Hepatocyte (in vitro differentiated cells): ENCODE measurements at regions not wholly inside any gene's neighbourhood (a gene's known extent, or its start where the extent isn't known, plus 50 kb on each side); places are given as distances from the start of the nearest gene placed in this dataset.
"Not testable (repeated sequence)": the region's sequence is repeated elsewhere in the genome, so short reads cannot be mapped to it uniquely, and the experiment has no call there.

Source experiments
- DNase-seq: peaks from one replicate; pipeline ENCODE4 v3.0.0-alpha.2; 2016; ENCODE audit warnings: low spot score
- H2AFZ ChIP-seq: fragments of 200-600 bp; sonication (generic); 2 replicates; pipeline ENCODE4 v1.6.0; 2016; ENCODE audit warnings: antibody characterized with exemption, mild to moderate bottlenecking
- H3K27ac ChIP-seq: fragments of 200-600 bp; sonication (generic); 2 replicates; pipeline ENCODE4 v1.5.1; 2016; ENCODE audit warnings: mild to moderate bottlenecking
- H3K27me3 ChIP-seq: fragments of 200-600 bp; sonication (generic); 2 replicates; pipeline ENCODE4 v1.6.1; 2016
- H3K36me3 ChIP-seq: fragments of 200-600 bp; sonication (generic); replicated peaks from 2 replicates; pipeline ENCODE4 v1.5.1; 2016; ENCODE audit warnings: low read depth; ENCODE audit not compliant: insufficient read depth
- H3K4me1 ChIP-seq: fragments of 200-600 bp; sonication (generic); 2 replicates; pipeline ENCODE4 v1.5.1; 2016; ENCODE audit warnings: mild to moderate bottlenecking, moderate library complexity; ENCODE audit not compliant: insufficient read depth
- H3K4me2 ChIP-seq: fragments of 200-600 bp; sonication (generic); 2 replicates; pipeline ENCODE4 v1.6.0; 2016
- H3K4me3 ChIP-seq: fragments of 200-600 bp; sonication (generic); 2 replicates; pipeline ENCODE4 v1.5.1; 2016; ENCODE audit warnings: mild to moderate bottlenecking
- H3K79me2 ChIP-seq: fragments of 200-600 bp; sonication (generic); 2 replicates; pipeline ENCODE4 v1.6.0; 2017; ENCODE audit warnings: mild to moderate bottlenecking
- H3K9me2 ChIP-seq: fragments of 200-600 bp; sonication (generic); replicated peaks from 2 replicates; pipeline ENCODE4 v1.6.0; 2017; ENCODE audit warnings: mild to moderate bottlenecking; ENCODE audit not compliant: insufficient read depth
- H3K9me3 ChIP-seq: fragments of 200-600 bp; sonication (generic); 2 replicates; pipeline ENCODE4 v1.5.1; 2016; ENCODE audit warnings: low read depth, mild to moderate bottlenecking
- H4K20me1 ChIP-seq: fragments of 200-600 bp; sonication (generic); 2 replicates; pipeline ENCODE4 v1.6.0; 2016; ENCODE audit warnings: mild to moderate bottlenecking; ENCODE audit not compliant: insufficient read depth, poor library complexity, severe bottlenecking
- EZH2 ChIP-seq: fragments of 200-600 bp; sonication (generic); IDR thresholded peaks from 2 replicates; pipeline ENCODE4 v1.6.1; 2016; ENCODE audit warnings: antibody characterized with exemption, mild to moderate bottlenecking, borderline replicate concordance
- EZH2phosphoT487 ChIP-seq: fragments of 200-600 bp; sonication (generic); IDR thresholded peaks from one replicate; pipeline ENCODE4 v1.6.1; 2018; ENCODE audit warnings: antibody characterized with exemption, mild to moderate bottlenecking, low read depth, moderate library complexity; ENCODE audit not compliant: unreplicated experiment, severe bottlenecking
- WGBS: methylation state at CpG from one replicate; pipeline ENCODE4 v1.1.6; 2016; ENCODE audit warnings: low lambda C conversion rate; ENCODE audit errors: missing lambda C conversion rate; 5-methylcytosine and 5-hydroxymethylcytosine counted together
- TF ChIP-seq, protein P1 (sequence below): fragments of 200-600 bp; sonication (generic); IDR thresholded peaks from 2 replicates; pipeline ENCODE4 v1.5.1; 2016; ENCODE audit warnings: antibody characterized with exemption, mild to moderate bottlenecking; ENCODE audit not compliant: poor library complexity

DNA sequence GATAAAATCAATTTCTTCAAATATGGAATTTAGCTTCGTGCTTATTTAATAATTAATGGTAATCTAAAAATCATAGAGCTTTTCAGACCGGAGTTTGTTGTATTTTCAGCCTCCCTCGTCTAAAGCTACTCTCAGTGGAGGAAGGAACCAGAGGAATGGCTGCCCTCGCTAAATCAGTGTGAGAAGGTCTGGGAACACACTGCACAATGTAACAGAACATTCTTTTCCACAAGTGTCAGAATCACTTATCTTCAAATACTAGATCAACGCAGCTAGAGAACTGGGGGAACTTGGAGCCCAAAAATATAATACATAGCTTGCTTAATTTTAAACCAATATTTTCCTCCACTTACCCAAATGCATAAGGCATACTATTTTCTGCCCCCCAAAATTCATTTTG, 148.5 kb downstream of the MTERF1 start:
- Histone ChIP-seq H3K4me3 (no peak overlapping the region), H3K27me3 (no peaks in the 10 kb centered on the region), H3K9me2 (no peaks in the 10 kb centered on the region), H3K79me2 (no peaks in the 10 kb centered on the region), H3K4me2 (no peak overlapping the region), H3K9me3 (no peaks in the 10 kb centered on the region), H4K20me1 (no peaks in the 10 kb centered on the region), H3K4me1 (no peaks in the 10 kb centered on the region), H2AFZ (no peak overlapping the region), H3K27ac (no peak overlapping the region), H3K36me3 (no peaks in the 10 kb centered on the region)
- TF ChIP-seq, protein P1, sequence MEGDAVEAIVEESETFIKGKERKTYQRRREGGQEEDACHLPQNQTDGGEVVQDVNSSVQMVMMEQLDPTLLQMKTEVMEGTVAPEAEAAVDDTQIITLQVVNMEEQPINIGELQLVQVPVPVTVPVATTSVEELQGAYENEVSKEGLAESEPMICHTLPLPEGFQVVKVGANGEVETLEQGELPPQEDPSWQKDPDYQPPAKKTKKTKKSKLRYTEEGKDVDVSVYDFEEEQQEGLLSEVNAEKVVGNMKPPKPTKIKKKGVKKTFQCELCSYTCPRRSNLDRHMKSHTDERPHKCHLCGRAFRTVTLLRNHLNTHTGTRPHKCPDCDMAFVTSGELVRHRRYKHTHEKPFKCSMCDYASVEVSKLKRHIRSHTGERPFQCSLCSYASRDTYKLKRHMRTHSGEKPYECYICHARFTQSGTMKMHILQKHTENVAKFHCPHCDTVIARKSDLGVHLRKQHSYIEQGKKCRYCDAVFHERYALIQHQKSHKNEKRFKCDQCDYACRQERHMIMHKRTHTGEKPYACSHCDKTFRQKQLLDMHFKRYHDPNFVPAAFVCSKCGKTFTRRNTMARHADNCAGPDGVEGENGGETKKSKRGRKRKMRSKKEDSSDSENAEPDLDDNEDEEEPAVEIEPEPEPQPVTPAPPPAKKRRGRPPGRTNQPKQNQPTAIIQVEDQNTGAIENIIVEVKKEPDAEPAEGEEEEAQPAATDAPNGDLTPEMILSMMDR = no peak
- TF ChIP-seq EZH2 (no peak), EZH2phosphoT487 (no peak)
- 62% methylated on average over 5 of the region's 5 CpGs for WGBS
- no peak for DNase-seq

GRCh38 chr7:91749418-91749817, 131.1 kb downstream of the MTERF1 start:
- no peaks in the 10 kb centered on the region for H3K9me3 ChIP-seq
- DNase-seq = no peak
- H3K27me3 ChIP-seq = no peaks in the 10 kb centered on the region
- H3K27ac ChIP-seq = no peak overlapping the region
- WGBS = 94% methylated on average over 3 of the region's 3 CpGs
- no peak overlapping the region for H3K4me3 ChIP-seq
- H3K9me2 ChIP-seq = no peaks in the 10 kb centered on the region
- H3K4me2 ChIP-seq = no peak overlapping the region
- no peak for TF ChIP-seq EZH2
- TF ChIP-seq, protein P1 = no peak
- TF ChIP-seq EZH2phosphoT487 = no peak
- no peaks in the 10 kb centered on the region for H3K36me3 ChIP-seq
- H2AFZ ChIP-seq = no peak overlapping the region
- no peaks in the 10 kb centered on the region for H4K20me1 ChIP-seq
- no peaks in the 10 kb centered on the region for H3K79me2 ChIP-seq
- H3K4me1 ChIP-seq = no peaks in the 10 kb centered on the region

- Histone ChIP-seq H3K4me3 (no peak overlapping the region), H3K4me2 (no peak overlapping the region), H3K9me2 (no peaks in the 10 kb centered on the region), H3K9me3 (no peaks in the 10 kb centered on the region), H2AFZ (no peak overlapping the region), H3K79me2 (no peaks in the 10 kb centered on the region), H3K4me1 (no peaks in the 10 kb centered on the region), H3K27ac (no peak overlapping the region), H4K20me1 (no peaks in the 10 kb centered on the region), H3K36me3 (no peaks in the 10 kb centered on the region), H3K27me3 (no peaks in the 10 kb centered on the region)
- no peak for TF ChIP-seq EZH2phosphoT487
- TF ChIP-seq EZH2 = no peak
- TF ChIP-seq, protein P1 = no peak
- WGBS = 89% methylated on average over 1 of the region's 1 CpG
- no peak for DNase-seq
These were observed 130.4 kb downstream of the MTERF1 start for GRCh38 chr7:91750091-91750490.

DNA sequence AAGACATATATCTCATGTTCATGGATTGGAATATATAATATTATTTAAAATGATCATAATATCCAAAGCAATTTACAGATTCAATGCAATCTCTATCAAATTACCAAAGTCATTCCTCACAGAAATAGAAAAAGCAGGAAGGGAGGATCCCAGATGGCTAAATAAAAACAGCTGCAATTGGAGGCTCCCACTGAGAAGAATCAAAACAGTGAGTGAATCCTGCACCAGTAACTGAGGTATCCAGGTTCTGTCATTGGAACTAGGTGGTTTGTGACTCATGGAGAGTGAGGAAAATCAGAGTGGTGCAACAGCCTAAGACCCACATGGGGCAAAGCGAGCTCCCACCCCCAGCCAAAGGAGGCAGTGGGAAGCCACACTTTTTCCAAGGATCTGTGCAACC, 128.4 kb downstream of the MTERF1 start:
- H3K27me3 ChIP-seq = no peaks in the 10 kb centered on the region
- no peaks in the 10 kb centered on the region for H3K9me3 ChIP-seq
- no peaks in the 10 kb centered on the region for H3K4me1 ChIP-seq
- H3K36me3 ChIP-seq = no peaks in the 10 kb centered on the region
- no peaks in the 10 kb centered on the region for H3K9me2 ChIP-seq
- H2AFZ ChIP-seq = no peak overlapping the region
- no peak overlapping the region for H3K4me2 ChIP-seq
- H3K27ac ChIP-seq = no peak overlapping the region
- no peak for DNase-seq
- H3K4me3 ChIP-seq = no peak overlapping the region
- 93% methylated on average over 1 of the region's 1 CpG for WGBS
- H3K79me2 ChIP-seq = no peaks in the 10 kb centered on the region
- no peaks in the 10 kb centered on the region for H4K20me1 ChIP-seq
- TF ChIP-seq, protein P1 = no peak
- TF ChIP-seq EZH2 = no peak
- no peak for TF ChIP-seq EZH2phosphoT487

- not testable (repeated sequence) for H2AFZ ChIP-seq, H3K4me3 ChIP-seq, H3K79me2 ChIP-seq, H3K4me1 ChIP-seq, H3K27me3 ChIP-seq, H3K36me3 ChIP-seq, H3K9me3 ChIP-seq, H3K27ac ChIP-seq, H4K20me1 ChIP-seq, H3K9me2 ChIP-seq, DNase-seq, H3K4me2 ChIP-seq
- 92% methylated on average over 1 of the region's 1 CpG for WGBS
These were observed 126.2 kb downstream of the MTERF1 start for GRCh38 chr7:91754280-91754679.

DNA sequence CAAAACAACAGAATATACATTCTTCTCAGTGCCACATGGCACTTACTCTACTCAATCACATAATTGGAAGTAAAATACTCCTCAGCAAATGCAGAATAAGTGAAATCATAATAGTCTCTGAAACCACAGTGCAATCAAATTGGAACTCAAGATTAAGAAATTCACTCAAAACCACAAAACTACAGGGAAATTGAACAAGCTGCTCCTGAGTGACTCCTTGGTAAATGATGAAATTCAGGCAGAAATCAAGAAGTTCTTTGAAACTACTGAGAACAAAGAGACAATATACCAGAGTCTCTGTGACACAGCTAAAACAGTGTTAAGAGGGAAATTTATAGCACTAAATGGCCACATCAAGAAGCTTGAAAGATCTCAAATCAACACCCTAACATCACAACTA, 125.4 kb downstream of the MTERF1 start:
- H3K36me3 ChIP-seq, H3K9me3 ChIP-seq, H4K20me1 ChIP-seq, H3K4me2 ChIP-seq, H3K9me2 ChIP-seq, DNase-seq, H3K4me1 ChIP-seq, H3K27me3 ChIP-seq, H3K79me2 ChIP-seq, H3K4me3 ChIP-seq, H3K27ac ChIP-seq, H2AFZ ChIP-seq: not testable (repeated sequence)
